Stimulated activated naive CD8-positive, alpha-beta T cell treated with anti-CD3 and anti-CD28 coated beads, Interleukin-15, amount 100 ng/mL, for 72 hours (primary cell): ENCODE measurements at regions not wholly inside any gene's neighbourhood (a gene's known extent, or its start where the extent isn't known, plus 50 kb on each side); places are given as distances from the start of the nearest gene placed in this dataset.

Source experiments
- ATAC-seq: fragments of 150-1000 bp; cut with Tn5 transposase; 2 replicates; pipeline ENCODE4 v1.10.0; 2021; ENCODE audit warnings: mild to moderate bottlenecking, moderate library complexity
- DNase-seq, 2 donors: peaks; one replicate each; pipeline ENCODE4 v3.0.0; 2021 to 2022
- H3K27ac Mint-ChIP-seq, 2 donors: one replicate each; pipeline ENCODE4 v1.8.0; 2022; ENCODE audit warnings: mild to moderate bottlenecking in 2 of 2, mixed read lengths in 2 of 2, moderate library complexity in 2 of 2
- H3K27me3 Mint-ChIP-seq: one replicate; pipeline ENCODE4 v1.8.0; 2022; ENCODE audit warnings: mixed read lengths
- H3K4me1 Mint-ChIP-seq: one replicate; pipeline ENCODE4 v1.8.0; 2022; ENCODE audit warnings: mild to moderate bottlenecking, mixed read lengths
- H3K4me3 Mint-ChIP-seq, 2 donors: one replicate each; pipeline ENCODE4 v1.8.0; 2022; ENCODE audit warnings: mild to moderate bottlenecking in 2 of 2, mixed read lengths in 2 of 2, moderate library complexity in 1 of 2
- H3K9me3 Mint-ChIP-seq, 2 donors: one replicate each; pipeline ENCODE4 v1.8.0; 2022; ENCODE audit warnings: mixed read lengths in 2 of 2

GRCh38 chr21:24935991-24936390 lies 671.3 kb downstream of the MRPL39 start:
- H3K4me1 Mint-ChIP-seq: no peaks in the 10 kb centered on the region
- H3K9me3 Mint-ChIP-seq: no peaks in the 10 kb centered on the region
- H3K4me3 Mint-ChIP-seq: no peak overlapping the region
- no peaks in the 10 kb centered on the region for H3K27me3 Mint-ChIP-seq
- ATAC-seq (no peak), DNase-seq (no peak)
- no peak overlapping the region for H3K27ac Mint-ChIP-seq

DNA sequence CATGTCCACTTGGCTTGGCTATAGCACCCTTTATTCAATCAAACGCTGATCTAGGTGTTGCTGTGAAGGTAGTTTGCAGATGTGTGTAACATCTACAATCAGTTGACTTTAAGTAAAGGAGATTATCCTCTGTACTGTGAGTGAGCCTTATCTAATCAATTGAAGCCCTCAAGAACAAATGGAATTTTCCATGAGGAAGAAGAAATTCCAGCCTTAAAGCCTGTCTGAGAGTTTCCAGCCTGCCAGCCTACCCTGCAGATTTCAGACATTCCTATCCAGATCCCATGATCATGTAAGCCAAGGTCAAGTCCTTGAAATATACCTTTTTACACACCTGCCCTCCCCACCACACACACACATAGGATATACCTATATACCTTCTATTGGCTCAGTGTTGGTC lies 696.7 kb downstream of the MRPL39 start:
- DNase-seq (no peak), ATAC-seq (no peak)
- no peaks in the 10 kb centered on the region for H3K4me1 Mint-ChIP-seq
- H3K27me3 Mint-ChIP-seq: no peaks in the 10 kb centered on the region
- H3K27ac Mint-ChIP-seq: no peak overlapping the region
- no peak overlapping the region for H3K4me3 Mint-ChIP-seq
- no peaks in the 10 kb centered on the region for H3K9me3 Mint-ChIP-seq

DNA sequence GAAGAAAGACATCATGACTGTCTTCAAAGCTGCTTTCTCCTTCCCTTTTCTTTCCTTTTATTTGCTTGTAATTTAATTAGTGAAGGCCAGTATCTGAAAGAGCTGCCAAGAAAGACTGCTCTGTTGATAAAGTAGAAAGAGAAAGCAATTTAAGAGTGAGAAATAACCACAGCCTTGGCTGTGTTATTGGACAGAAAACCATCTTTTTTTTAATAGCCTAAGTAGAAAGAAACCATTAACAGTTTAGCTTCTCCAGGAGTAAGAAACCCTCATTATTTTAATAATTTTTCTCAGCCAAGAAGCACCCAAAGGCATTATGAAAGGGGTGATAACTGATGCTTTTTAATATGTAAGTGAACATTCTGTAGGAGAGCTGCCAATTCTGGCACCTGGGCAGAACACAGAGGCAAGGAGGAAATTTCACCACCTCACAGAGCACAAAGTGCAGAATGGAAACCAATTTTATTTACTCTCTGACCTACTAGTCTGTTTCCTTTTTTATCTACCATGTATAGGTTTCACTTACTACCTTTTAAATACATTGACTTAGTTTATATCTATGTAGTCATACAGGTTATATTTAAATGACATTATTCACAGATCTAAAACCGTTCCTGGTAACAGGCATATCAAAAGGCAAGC lies 703.2 kb downstream of the MRPL39 start:
- no peaks in the 10 kb centered on the region for H3K9me3 Mint-ChIP-seq
- no peaks in the 10 kb centered on the region for H3K4me1 Mint-ChIP-seq
- H3K4me3 Mint-ChIP-seq: no peak overlapping the region
- DNase-seq (no peak), ATAC-seq (no peak)
- H3K27ac Mint-ChIP-seq: no peak overlapping the region
- no peaks in the 10 kb centered on the region for H3K27me3 Mint-ChIP-seq

GRCh38 chr21:24899138-24899537 lies 708.1 kb downstream of the MRPL39 start:
- ATAC-seq: no peak
- Mint-ChIP-seq H3K4me3 (no peak overlapping the region), H3K27ac (peak overlapping the region in 1 of 2 donors; percentile 8), H3K9me3 (no peaks in the 10 kb centered on the region), H3K4me1 (no peaks in the 10 kb centered on the region), H3K27me3 (no peaks in the 10 kb centered on the region)
- no peak for DNase-seq

GRCh38 chr21:24897883-24898282 lies 709.4 kb downstream of the MRPL39 start:
- no peaks in the 10 kb centered on the region for H3K9me3 Mint-ChIP-seq
- H3K27ac Mint-ChIP-seq: no peak overlapping the region
- no peaks in the 10 kb centered on the region for H3K27me3 Mint-ChIP-seq
- H3K4me1 Mint-ChIP-seq: no peaks in the 10 kb centered on the region
- ATAC-seq: no peak
- DNase-seq: no peak
- no peak overlapping the region for H3K4me3 Mint-ChIP-seq

DNA sequence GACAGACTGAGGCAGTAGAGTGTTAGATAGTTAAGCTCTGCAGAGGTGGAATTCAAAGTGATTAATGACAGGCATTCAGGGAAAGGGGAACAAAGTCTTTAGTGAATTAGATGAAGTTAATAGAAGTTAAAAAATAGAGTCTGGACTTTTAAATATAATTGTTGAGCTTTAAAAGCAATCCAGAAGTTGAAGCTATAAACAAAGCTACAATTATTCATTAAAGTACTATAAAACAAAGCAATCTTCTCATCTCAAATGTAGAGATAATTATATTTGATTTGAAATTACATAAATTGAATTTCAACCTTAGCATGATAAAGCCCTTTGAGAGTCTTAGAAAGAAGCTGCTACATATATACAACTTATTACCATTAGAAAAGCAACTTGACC lies 710.6 kb downstream of the MRPL39 start:
- no peak overlapping the region for H3K27ac Mint-ChIP-seq
- no peaks in the 10 kb centered on the region for H3K27me3 Mint-ChIP-seq
- no peak for ATAC-seq
- DNase-seq: no peak
- no peaks in the 10 kb centered on the region for H3K9me3 Mint-ChIP-seq
- no peak overlapping the region for H3K4me3 Mint-ChIP-seq
- H3K4me1 Mint-ChIP-seq: no peaks in the 10 kb centered on the region

DNA sequence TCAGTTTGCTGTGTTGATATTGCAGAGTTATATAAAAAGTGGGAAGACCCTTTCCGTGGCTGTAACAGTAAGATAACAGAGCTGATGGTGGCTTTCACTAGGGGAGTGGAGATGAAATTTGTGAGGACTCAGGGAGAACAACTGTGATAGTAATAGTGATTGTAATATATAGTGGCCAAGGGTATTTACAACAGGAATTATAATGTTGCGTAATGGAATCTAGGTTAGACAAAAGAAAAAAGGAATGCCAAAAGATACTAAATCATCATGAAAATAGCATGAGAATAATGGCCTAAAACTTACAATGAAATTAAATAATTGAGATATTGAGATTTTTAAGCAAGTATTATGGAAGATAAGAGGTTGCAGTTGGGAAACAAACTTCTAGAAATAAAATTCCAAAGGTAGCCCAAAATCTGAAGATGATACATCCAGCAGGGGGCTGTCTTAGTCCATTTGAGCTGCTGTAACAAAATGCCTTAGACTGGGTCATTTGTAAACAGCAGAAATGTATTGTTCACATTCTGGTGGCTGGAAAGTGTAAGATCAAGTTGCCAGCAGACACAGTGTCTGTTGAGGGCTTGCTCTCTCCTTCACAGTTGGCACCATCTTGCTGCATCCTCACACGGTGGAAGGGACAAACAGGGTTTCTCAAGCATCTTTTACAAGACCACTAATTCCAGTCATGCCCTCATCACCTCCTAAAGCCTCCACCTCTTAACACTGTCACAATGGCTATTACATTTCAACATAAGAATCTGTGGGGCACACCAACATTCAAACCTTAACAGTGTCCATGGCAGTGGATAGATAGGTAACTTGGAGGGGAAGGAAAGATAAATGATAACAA lies 711.2 kb downstream of the MRPL39 start:
- DNase-seq: no peak
- ATAC-seq: no peak
- Mint-ChIP-seq H3K9me3 (no peaks in the 10 kb centered on the region), H3K27me3 (no peaks in the 10 kb centered on the region), H3K4me3 (no peak overlapping the region), H3K27ac (no peak overlapping the region), H3K4me1 (no peaks in the 10 kb centered on the region)

GRCh38 chr21:24894324-24894723 lies 713.0 kb downstream of the MRPL39 start:
- H3K9me3 Mint-ChIP-seq: no peaks in the 10 kb centered on the region
- no peak overlapping the region for H3K27ac Mint-ChIP-seq
- H3K27me3 Mint-ChIP-seq: no peaks in the 10 kb centered on the region
- H3K4me1 Mint-ChIP-seq: no peaks in the 10 kb centered on the region
- no peak for ATAC-seq
- no peak overlapping the region for H3K4me3 Mint-ChIP-seq
- no peak for DNase-seq

- DNase-seq: no peak
- H3K9me3 Mint-ChIP-seq: peaks cover 0 to 3% of the 10 kb centered on the region in 2 donors
- no peaks in the 10 kb centered on the region for H3K27me3 Mint-ChIP-seq
- no peak for ATAC-seq
- H3K27ac Mint-ChIP-seq: no peak overlapping the region
- no peaks in the 10 kb centered on the region for H3K4me1 Mint-ChIP-seq
- H3K4me3 Mint-ChIP-seq: no peak overlapping the region
These were observed 717.3 kb downstream of the MRPL39 start for GRCh38 chr21:24890021-24890420.

DNA sequence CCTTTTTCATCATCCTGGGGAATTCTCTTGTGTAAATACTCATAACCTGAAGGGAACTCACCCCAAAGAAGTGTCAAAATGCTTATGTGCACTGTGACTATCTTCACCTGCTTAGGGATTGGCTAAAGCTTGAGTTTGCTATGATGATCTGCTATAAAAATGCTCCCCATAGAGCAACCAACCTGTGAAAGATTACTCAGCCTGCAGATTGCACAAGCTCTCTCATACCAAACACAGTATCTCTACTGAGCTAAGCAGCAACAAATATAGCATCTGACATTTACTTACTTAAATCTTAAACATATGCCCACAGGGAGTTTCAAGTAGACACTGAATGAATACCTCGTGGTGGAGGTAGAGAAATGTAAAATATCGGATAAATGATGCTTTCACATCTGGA lies 725.8 kb downstream of the MRPL39 start:
- no peaks in the 10 kb centered on the region for H3K4me1 Mint-ChIP-seq
- H3K27me3 Mint-ChIP-seq: no peaks in the 10 kb centered on the region
- H3K4me3 Mint-ChIP-seq: no peak overlapping the region
- DNase-seq (no peak), ATAC-seq (no peak)
- H3K9me3 Mint-ChIP-seq: peaks cover 0 to 16% of the 10 kb centered on the region in 2 donors
- H3K27ac Mint-ChIP-seq: no peak overlapping the region

DNA sequence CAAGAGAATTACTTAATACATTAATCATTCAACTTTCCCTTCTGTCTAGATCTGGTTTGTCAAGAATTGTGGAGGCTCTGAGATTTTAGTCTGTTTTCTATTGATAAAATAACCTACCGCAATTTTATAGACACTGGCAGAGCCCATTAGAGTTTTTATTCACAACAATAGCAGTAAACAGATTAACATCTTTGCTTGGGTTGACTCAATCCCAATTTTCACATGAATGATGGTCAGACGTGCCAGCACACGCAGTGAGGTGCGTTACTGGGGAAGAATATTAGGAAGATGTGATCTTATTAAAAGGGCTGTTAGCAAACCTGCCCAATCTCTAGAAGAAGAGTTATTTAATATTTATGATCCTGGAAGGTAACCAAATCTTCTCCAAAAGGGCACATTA lies 736.6 kb downstream of the MRPL39 start:
- Mint-ChIP-seq H3K27me3 (no peaks in the 10 kb centered on the region), H3K4me1 (no peaks in the 10 kb centered on the region), H3K27ac (no peak overlapping the region), H3K4me3 (no peak overlapping the region), H3K9me3 (peaks cover 0 to 11% of the 10 kb centered on the region in 2 donors)
- ATAC-seq (no peak), DNase-seq (no peak)

DNA sequence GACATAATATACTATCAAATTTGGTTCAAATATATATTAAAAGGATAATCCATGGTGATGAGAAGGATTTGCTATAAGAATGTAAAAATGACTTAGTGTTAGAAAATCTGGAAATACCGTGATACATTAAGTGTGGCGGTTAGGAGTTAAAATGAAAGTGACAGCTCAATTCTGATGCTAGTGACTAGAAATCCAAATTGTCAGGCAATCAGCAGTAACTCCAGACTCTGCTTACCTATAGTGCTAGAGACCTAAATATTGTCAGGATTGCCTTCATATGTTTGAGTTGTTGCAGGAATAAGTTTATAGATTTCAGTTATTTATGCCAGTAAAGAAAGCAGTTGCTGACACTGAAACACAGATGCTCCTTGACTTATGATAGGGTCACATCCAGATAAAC lies 737.4 kb downstream of the MRPL39 start:
- H3K27me3 Mint-ChIP-seq: no peaks in the 10 kb centered on the region
- peaks cover 0 to 11% of the 10 kb centered on the region in 2 donors for H3K9me3 Mint-ChIP-seq
- DNase-seq (no peak), ATAC-seq (no peak)
- no peak overlapping the region for H3K27ac Mint-ChIP-seq
- no peaks in the 10 kb centered on the region for H3K4me1 Mint-ChIP-seq
- no peak overlapping the region for H3K4me3 Mint-ChIP-seq

DNA sequence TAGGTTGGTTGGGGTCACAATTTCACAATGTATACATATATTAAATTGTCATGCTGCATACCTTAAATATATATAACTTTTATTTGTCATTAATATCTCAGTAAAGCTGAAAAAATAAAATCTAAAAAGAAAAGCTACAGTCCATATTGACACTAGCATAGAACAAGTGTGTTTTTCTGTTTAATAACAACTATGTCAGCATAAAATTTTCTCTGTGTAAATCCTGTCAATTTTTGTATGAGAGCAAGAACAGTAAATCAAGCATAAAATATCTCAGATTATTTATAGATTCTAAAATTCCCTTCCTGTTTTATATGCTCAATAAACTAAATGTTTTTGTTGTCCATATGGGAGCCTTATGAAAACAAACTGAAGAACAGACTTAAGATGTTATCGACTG lies 739.2 kb downstream of the MRPL39 start:
- Mint-ChIP-seq H3K9me3 (peaks cover 0 to 7% of the 10 kb centered on the region in 2 donors), H3K27me3 (no peaks in the 10 kb centered on the region), H3K27ac (no peak overlapping the region), H3K4me1 (no peaks in the 10 kb centered on the region), H3K4me3 (no peak overlapping the region)
- no peak for ATAC-seq
- DNase-seq: no peak

DNA sequence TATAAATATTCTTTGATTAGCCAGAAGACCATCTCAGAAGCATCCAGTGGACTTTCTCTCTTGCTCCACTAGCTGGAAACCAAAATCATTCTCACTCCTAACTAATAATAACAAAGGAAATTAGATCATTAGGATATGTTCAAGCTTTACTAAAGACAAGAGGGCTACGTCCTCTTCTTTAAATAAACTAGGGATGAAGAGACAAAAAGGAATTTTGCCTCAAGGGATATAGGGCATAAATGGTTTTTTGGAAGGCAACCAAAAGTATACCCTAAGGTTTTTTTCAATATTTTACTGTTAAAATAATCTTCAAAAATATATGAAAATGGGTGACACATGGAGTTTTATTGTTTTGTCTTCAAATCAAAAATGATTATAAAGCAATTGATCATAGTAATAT lies 745.8 kb downstream of the MRPL39 start:
- ATAC-seq: no peak
- no peak overlapping the region for H3K27ac Mint-ChIP-seq
- no peak overlapping the region for H3K4me3 Mint-ChIP-seq
- no peaks in the 10 kb centered on the region for H3K27me3 Mint-ChIP-seq
- no peaks in the 10 kb centered on the region for H3K4me1 Mint-ChIP-seq
- no peak for DNase-seq
- H3K9me3 Mint-ChIP-seq: no peaks in the 10 kb centered on the region

DNA sequence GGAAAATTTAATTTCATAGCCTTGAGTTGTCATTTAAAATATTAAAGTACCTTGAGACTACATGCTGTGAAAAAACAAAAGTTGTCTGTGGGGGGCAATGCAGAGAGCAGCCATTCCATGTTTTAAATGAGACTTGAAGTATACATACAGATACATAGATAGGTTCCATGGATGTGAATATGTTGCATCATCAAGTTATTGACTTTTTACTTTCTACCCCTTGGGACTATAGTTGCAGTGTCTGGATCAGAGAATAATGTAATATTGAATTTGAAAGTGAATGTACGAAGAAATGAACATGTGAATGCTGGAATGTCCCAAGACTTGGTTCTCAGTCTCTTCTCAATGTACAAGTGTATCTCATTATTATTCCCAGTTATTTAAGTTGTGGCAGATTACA lies 751.0 kb downstream of the MRPL39 start:
- H3K4me3 Mint-ChIP-seq: no peak overlapping the region
- DNase-seq: no peak
- no peak overlapping the region for H3K27ac Mint-ChIP-seq
- H3K9me3 Mint-ChIP-seq: peaks cover 0 to 2% of the 10 kb centered on the region in 2 donors
- H3K27me3 Mint-ChIP-seq: no peaks in the 10 kb centered on the region
- H3K4me1 Mint-ChIP-seq: no peaks in the 10 kb centered on the region
- ATAC-seq: no peak

- ATAC-seq (no peak), DNase-seq (no peak)
- Mint-ChIP-seq H3K4me1 (no peaks in the 10 kb centered on the region), H3K4me3 (no peak overlapping the region), H3K27ac (no peak overlapping the region), H3K9me3 (peaks cover 0 to 7% of the 10 kb centered on the region in 2 donors), H3K27me3 (no peaks in the 10 kb centered on the region)
These were observed 754.6 kb downstream of the MRPL39 start for GRCh38 chr21:24852610-24853195.
